Astrocyte (in vitro differentiated cells and primary cell): ENCODE measurements at regions not wholly inside any gene's neighbourhood (a gene's known extent, or its start where the extent isn't known, plus 50 kb on each side); places are given as distances from the start of the nearest gene placed in this dataset.

ENCODE experiments used
- CTCF ChIP-seq: IDR thresholded peaks from 2 replicates; pipeline ENCODE4 v1.5.1; 2011; ENCODE audit warnings: low read depth, mild to moderate bottlenecking, inconsistent platforms, low read length, moderate library complexity; ENCODE audit not compliant: insufficient read depth
- EZH2 ChIP-seq: IDR thresholded peaks from 2 replicates; pipeline ENCODE4 v1.6.1; 2012; ENCODE audit warnings: mild to moderate bottlenecking, low read length, inconsistent platforms; ENCODE audit not compliant: insufficient read depth

- TF ChIP-seq CTCF (no peak), EZH2 (no peak)
Observed at GRCh38 chr3:23146163-23146562, 57.0 kb upstream of the UBE2E2 start.
